Hepatocyte (in vitro differentiated cells): ENCODE measurements at regions not wholly inside any gene's neighbourhood (a gene's known extent, or its start where the extent isn't known, plus 50 kb on each side); places are given as distances from the start of the nearest gene placed in this dataset.

Source experiments
- CTCF ChIP-seq: fragments of 200-600 bp; sonication (generic); IDR thresholded peaks from 2 replicates; pipeline ENCODE4 v1.5.1; 2016; ENCODE audit warnings: antibody characterized with exemption, mild to moderate bottlenecking; ENCODE audit not compliant: poor library complexity
- EZH2 ChIP-seq: fragments of 200-600 bp; sonication (generic); IDR thresholded peaks from 2 replicates; pipeline ENCODE4 v1.6.1; 2016; ENCODE audit warnings: antibody characterized with exemption, mild to moderate bottlenecking, borderline replicate concordance
- EZH2phosphoT487 ChIP-seq: fragments of 200-600 bp; sonication (generic); IDR thresholded peaks from one replicate; pipeline ENCODE4 v1.6.1; 2018; ENCODE audit warnings: antibody characterized with exemption, mild to moderate bottlenecking, low read depth, moderate library complexity; ENCODE audit not compliant: unreplicated experiment, severe bottlenecking

GRCh38 chr5:54807421-54807820 is 178.0 kb downstream of the ESM1 start:
- TF ChIP-seq CTCF, result no peak
- no peak for TF ChIP-seq EZH2
- no peak for TF ChIP-seq EZH2phosphoT487
